ENCODE measurements at regions not wholly inside any gene's neighbourhood (a gene's known extent, or its start where the extent isn't known, plus 50 kb on each side); places are given as distances from the start of the nearest gene placed in this dataset.

DNA sequence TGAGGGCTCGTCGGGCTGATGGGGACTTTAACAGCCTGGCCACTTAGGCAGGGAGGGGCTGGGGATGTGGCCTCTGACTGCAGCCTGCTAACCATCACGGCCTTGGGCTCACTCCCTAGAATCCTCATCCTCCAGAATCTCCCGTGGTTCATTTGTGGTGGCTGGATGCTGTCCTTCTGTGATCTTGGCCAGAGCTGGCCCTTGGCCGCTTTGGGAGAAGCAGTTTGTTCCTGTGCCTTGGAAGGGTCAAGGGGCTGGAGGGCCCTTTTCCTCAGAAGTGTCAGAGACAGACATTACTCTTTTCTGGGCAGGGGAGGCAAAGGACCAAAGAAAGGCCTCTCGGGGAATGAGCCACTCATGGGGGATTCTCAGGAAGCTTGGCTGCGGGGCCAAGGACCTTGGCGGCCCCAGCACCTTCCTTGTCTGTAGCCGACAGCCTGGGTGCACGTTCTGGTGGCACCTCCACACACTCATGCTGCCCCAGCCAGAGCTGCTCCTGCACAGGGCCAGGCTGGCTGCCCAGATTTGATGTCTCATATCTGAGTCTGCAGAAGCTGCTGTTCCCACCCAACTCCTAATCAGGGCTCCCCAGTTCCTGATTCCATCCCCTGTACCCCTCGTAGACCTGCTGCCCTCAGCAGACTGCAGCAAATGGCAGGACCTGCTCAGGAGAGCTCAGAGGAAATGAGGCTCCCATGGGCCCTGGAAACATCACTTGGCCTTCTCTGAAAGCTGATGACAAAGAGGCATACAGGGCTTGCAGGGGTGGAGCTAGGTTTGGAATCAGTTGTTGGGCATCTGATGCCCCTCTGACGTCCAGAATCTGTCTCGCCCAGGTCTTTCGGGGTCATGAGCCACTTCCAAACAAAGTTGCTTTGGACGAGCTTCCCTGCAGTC is 107.7 kb downstream of the CTTN start:
- TF ChIP-seq, protein P1, sequence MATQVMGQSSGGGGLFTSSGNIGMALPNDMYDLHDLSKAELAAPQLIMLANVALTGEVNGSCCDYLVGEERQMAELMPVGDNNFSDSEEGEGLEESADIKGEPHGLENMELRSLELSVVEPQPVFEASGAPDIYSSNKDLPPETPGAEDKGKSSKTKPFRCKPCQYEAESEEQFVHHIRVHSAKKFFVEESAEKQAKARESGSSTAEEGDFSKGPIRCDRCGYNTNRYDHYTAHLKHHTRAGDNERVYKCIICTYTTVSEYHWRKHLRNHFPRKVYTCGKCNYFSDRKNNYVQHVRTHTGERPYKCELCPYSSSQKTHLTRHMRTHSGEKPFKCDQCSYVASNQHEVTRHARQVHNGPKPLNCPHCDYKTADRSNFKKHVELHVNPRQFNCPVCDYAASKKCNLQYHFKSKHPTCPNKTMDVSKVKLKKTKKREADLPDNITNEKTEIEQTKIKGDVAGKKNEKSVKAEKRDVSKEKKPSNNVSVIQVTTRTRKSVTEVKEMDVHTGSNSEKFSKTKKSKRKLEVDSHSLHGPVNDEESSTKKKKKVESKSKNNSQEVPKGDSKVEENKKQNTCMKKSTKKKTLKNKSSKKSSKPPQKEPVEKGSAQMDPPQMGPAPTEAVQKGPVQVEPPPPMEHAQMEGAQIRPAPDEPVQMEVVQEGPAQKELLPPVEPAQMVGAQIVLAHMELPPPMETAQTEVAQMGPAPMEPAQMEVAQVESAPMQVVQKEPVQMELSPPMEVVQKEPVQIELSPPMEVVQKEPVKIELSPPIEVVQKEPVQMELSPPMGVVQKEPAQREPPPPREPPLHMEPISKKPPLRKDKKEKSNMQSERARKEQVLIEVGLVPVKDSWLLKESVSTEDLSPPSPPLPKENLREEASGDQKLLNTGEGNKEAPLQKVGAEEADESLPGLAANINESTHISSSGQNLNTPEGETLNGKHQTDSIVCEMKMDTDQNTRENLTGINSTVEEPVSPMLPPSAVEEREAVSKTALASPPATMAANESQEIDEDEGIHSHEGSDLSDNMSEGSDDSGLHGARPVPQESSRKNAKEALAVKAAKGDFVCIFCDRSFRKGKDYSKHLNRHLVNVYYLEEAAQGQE (IDR thresholded peaks at IDR 0.05; ENCODE audit: borderline replicate concordance), result no peak
- TF ChIP-seq, protein P1 (CRISPR knock-in tag; IDR thresholded peaks at IDR 0.05; ENCODE audit: low read depth), result no peak
- TF ChIP-seq, protein P2, sequence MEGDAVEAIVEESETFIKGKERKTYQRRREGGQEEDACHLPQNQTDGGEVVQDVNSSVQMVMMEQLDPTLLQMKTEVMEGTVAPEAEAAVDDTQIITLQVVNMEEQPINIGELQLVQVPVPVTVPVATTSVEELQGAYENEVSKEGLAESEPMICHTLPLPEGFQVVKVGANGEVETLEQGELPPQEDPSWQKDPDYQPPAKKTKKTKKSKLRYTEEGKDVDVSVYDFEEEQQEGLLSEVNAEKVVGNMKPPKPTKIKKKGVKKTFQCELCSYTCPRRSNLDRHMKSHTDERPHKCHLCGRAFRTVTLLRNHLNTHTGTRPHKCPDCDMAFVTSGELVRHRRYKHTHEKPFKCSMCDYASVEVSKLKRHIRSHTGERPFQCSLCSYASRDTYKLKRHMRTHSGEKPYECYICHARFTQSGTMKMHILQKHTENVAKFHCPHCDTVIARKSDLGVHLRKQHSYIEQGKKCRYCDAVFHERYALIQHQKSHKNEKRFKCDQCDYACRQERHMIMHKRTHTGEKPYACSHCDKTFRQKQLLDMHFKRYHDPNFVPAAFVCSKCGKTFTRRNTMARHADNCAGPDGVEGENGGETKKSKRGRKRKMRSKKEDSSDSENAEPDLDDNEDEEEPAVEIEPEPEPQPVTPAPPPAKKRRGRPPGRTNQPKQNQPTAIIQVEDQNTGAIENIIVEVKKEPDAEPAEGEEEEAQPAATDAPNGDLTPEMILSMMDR (IDR thresholded peaks at IDR 0.05 in 2 of 3, conservative IDR thresholded peaks at IDR 0.05 in 1 of 3; ENCODE audit: insufficient read depth in 2 of 3, low read depth in 1 of 3, low read length in 3 of 3), result no peak
- TF ChIP-seq SIN3A (IDR thresholded peaks at IDR 0.05; ENCODE audit: borderline replicate concordance in 2 of 2, control insufficient read depth in 1 of 2, low read depth in 2 of 2, low read length in 2 of 2) (no peak), POLR2AphosphoS5 (IDR thresholded peaks at IDR 0.05; ENCODE audit: control insufficient read depth, insufficient read depth, low read depth, low read length) (no peak), ETV6 (IDR thresholded peaks at IDR 0.05; ENCODE audit: borderline replicate concordance in 1 of 2, low read depth in 2 of 2, low read length in 1 of 2) (no peak), ETV6 (CRISPR knock-in tag; IDR thresholded peaks at IDR 0.05; ENCODE audit: borderline replicate concordance) (no peak), ZFX (CRISPR knock-in tag; IDR thresholded peaks at IDR 0.05) (no peak), LARP7 (IDR thresholded peaks at IDR 0.05) (no peak), CREBBP (IDR thresholded peaks at IDR 0.05; ENCODE audit: low read depth, low read length) (no peak), ZKSCAN8 (CRISPR knock-in tag; IDR thresholded peaks at IDR 0.05) (no peak), EP400 (IDR thresholded peaks at IDR 0.05) (no peak)

All from K562 (cell line).